ENCODE measurements at regions not wholly inside any gene's neighbourhood (a gene's known extent, or its start where the extent isn't known, plus 50 kb on each side); places are given as distances from the start of the nearest gene placed in this dataset.

DNA sequence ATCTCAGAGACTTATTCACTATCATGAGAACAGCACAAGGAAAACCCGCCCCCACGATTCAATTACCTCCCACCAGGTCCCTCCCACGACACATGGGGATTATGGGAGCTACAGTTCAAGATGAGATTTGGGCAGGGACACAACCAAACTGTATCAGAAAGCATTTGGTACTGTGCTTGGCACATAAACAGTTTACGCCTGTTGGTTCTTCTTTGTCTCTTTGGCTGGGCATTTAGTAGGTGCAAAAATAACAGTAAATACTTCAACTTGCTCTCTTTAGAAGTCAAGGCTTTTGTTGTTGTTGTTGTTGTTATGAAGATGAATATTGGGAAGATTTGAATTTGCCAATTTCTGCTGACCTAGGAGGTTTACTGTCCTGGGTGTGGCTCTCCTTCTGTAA, 175.4 kb upstream of the IGSF21 start:
- DNase-seq (ENCODE audit: low spot score) = no peak

DNA sequence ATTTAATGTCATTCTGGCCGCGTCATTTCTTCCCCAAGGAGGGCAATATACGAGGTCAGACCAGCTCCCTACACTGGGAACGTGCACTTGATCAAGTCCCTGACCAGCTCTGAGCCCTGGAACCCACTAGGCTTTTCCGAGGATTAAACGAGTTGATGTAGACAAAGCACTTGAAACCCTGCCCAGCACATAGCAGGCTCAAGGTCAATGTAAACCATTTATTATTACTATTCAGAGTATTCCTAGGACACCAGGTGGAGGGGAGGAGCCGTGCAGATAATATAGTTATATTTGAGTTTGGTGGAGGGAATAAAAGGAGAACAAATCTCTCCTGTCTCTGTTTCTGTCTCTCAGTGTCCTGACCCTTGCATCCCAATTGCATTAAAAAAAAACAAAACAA, 174.1 kb upstream of the IGSF21 start:
- DNase-seq (ENCODE audit: low spot score) = no peak

DNA sequence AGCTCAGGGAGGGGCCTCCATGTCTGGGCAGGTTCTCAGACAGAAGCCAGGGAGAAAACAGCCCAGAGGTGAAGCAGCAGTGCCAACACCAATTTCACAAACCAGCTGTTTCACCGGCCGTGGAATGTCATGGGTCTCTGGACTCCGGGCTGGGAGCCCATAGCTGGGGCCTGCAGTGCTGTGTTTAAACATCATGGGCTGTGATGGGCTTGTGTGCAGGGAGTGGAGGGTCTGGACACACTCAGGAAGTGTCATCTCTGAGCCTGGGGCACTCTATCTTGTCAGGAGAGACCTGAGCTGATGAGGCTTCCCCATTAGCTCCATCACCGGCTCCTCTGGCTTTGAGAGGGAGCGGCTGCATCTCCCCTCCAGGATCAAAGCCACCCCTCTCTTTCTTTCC, 173.6 kb upstream of the IGSF21 start:
- no peak for DNase-seq (ENCODE audit: low spot score)

DNA sequence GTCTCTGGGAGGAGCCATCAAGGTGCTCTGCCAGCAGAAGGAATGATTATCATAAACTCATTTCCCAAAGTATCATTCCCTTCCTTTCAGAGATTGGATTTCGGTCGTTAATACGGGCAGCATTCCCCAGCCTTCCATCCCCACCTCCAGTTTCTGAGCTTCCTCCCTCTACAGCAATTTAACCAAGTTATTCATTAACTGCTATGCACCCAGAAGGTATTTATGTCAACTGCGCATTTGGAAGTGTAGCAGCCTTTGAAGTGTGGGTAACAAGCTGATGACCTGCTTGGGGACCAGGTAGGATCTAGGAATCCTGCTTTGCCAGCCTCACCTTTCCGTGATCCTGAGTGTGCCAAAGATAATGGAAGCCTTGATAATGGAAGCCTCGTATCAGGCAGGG, 172.4 kb upstream of the IGSF21 start:
- no peak for DNase-seq (ENCODE audit: low spot score)

DNA sequence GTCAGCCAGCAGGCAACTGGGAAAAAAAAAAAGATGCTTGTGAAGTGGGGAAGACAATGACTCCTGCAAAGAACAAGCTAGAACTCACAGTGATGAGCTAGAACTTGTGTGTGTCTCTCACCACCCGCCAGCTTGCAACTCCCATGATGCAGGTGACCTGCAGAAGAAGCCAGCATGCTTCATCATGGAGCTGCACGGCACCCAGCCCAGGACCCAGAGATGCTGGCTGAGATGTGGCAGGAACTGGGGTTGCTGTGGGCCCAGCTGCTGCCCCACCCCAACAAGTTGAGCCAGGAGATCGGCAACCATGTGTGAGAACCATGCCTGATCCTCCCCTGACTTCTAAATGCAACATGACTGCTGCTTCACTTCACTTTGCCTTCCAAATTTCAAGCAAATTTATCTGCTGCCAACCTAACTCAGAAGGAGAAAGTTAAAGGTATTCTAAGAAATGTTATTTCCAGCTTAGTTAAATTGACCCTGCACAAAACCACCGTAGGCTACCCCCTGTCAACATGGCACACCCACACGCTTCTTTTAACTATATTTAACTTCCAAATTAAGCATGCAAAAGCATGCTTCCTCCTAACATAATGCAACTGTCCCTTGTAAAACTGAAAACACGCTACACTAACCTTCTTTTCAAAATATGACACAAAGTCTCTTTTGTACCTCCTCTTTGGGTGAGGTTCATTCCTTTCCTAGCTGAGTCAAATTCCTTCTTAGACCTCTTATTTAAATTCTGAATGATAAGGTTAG, 166.0 kb upstream of the IGSF21 start:
- no peak for DNase-seq (ENCODE audit: low spot score)

DNA sequence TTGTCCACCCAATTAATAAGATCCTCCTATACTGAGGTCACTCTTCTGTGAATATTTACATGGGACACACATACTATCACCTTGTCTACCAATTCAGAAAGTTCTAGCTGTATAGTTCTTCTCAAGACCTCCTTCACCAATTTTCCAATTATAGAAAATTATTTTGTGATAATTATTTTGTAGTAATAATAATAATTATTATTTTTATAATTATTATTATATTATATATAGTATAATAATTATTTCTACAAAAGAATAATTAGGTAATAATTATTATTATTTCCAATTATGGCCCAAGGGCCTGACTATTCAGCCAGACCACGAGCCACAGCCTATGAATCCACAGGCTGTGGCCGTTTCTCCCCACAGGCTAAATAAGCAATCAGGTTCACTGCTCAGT, 164.1 kb upstream of the IGSF21 start:
- no peak for DNase-seq (ENCODE audit: low spot score)

DNA sequence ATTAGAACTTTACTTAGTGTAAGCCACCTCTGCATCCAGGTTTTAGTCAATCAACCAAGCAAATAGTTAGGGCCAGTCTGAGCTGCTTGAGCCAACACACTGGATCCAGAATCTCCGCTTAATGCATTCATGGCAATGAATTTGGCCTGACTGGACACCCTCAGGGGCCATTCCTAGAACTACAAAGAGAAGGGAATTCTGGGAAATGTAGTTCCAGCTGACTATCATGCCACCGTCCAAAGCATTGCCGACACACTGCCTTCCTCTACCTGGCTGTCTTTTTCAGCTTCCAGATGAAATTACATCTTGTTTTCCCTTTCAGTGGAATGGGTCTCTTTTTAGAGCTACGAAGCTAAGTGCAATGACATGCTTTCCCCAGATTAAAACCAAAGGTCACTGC, 163.0 kb upstream of the IGSF21 start:
- DNase-seq (ENCODE audit: low spot score) = no peak

DNA sequence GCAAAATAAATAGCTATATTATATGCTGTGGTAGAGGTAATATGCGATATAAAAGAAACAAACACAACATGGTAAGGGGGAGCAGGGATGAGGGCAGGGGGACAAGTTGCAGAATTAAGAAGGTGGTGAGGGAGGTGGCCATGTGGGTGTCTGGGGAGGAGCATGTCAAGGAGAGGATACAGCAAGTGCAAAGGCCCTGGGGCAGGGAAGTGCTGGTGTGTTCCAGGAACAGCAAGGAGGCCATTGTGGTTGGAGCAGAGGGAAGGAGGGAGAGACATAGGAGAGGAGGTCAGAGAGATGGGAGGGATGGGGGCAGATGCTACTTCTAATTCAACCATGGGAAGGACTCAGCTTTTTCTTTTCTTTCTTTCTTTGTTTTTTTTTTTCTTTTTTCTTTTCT, 161.2 kb upstream of the IGSF21 start:
- DNase-seq (ENCODE audit: low spot score) = no peak

DNA sequence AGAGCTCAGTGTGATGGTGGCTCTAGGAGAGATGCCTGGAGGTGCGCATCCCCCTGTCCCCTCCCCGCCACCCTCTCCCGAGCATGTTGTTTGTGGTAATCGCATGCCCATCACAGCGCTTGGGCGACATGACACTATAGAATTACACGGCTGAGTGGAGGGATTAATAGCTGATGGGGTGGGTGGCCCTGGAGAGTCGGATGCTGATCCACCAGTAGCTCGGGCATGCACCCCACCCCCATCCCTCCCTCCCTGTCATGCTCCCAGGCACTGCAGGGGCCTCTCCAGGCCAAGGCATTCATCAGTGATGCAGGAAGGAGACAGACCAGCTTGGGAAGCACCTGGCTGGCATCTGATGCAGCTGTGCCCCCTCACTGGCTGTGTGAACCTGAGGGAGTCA, 159.0 kb upstream of the IGSF21 start:
- DNase-seq (ENCODE audit: low spot score) = no peak

DNA sequence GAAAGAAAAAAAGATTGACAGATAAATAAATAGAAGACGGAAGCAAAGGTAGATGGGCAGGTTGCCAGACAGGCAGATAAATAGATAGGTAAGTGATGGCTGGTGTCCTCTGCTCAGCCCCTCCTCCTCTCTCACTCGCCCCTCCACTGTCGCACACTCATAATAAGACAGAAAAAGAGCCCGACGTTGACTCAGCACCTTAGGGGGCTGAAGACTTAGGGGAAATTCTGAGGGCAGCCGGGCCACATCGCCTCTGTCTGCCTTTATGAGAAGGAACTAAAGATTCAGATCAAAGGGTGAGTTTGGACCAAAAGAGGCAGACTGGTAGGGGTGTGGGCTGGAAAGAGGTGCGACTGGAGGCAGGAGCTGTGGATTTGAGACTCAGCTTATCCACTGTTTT, 158.1 kb upstream of the IGSF21 start:
- no peak for DNase-seq (ENCODE audit: low spot score)

DNA sequence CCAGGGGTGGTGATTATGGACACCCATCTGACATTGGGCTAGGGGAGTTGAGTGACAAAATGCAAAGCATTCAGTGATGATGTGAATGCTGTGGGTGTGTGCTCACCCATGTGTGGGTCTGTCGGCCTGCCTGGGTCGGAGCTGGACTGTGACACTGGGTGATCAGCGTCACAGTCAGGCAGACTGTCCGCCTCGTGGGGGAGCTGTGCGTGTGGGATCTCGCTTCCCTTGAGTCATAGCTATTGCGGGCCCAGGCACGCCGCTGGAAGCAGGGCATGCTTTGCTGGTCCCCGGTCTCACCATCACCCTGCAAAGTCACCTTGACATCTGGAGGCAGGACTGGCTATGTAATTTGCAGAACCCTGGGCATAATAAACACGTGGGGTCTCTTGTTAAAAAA, 156.9 kb upstream of the IGSF21 start:
- no peak for DNase-seq (ENCODE audit: low spot score)

DNA sequence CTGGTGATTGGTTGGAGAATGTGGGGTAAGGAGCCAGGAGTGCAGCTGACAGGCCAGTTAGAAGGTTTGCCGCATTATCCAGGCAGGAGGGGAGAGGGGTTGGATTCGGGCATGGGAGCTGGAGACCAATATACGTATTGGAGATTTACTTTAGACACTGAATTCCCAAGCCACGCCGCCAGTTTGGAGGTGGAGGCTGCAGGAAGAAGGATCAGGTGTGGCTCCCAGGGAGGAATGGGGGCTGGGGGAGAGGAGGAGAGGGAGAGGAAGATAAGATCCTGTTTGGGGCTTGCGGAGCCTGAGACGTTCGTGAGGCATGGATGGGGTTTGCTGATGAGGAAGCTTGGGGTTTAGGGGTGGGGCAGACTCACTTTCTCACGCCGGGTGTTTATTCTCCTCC, 155.1 kb upstream of the IGSF21 start:
- DNase-seq (ENCODE audit: low spot score) = no peak

DNA sequence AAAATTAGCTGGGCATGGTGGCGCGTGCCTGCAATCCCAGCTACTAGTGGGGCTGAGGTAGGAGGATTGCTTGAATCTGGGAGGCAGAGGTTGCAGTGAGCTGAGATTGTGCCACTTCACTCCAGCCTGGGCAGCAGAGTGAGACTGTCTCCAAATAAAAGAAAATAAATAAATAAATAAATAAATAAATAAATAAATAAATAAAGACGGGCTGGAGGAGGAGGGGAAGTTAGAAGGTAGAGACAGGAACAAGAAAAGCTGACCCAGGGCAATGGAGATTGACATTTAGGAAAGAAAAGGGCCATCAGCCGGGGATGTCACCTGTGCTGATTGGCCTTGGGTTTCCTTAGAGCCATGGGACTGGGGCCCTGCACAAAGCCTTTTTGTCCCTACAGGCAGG, 153.7 kb upstream of the IGSF21 start:
- DNase-seq (ENCODE audit: low spot score) = no peak

DNA sequence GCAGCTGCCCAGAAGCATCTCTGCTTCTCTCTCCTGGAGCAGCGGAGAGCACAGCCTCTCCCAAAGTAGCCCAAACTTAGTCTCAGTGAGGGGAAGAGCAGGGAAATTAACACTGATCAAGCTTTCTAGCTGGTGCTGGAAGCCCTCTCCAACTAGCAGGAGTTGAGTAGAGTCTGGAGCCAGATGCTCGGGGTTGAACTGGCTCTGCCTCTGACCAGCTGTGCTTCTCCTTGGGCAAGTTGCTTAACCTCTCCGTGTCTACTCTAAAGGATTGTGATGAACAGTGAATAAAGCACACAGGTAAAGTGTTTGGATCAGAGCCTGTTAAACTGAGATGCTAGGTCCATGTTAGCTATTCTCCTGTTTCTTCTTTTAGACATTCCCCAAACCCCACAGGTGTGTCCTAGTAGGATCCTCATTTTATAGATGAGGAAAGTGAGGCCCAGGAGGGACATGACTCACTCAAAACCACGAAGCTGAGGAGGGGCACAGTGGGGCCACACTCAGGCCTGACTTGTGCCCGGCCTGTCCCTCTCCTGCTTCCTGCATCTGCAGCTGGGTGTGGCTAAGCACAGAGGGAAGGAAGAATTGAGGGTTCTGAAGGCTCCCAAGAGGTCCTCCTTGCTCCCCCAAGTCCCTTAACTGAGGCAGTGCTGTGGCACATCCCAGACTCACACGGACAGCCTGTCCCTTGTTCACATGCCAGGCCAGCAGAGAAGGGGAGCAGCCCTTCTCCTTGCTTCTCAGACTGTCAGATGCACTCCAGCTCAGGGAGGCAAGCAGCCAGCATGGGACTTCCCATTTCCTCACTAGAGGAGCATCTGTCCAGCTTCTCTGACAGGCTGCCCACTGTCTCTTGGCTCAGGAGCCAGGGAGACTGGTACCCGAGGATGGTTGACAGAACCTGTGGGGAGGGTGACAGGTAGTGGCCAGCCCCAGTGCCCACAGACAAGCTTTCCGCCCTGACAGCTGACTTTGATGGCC, 152.0 kb upstream of the IGSF21 start:
- DNase-seq (ENCODE audit: low spot score) = no peak

DNA sequence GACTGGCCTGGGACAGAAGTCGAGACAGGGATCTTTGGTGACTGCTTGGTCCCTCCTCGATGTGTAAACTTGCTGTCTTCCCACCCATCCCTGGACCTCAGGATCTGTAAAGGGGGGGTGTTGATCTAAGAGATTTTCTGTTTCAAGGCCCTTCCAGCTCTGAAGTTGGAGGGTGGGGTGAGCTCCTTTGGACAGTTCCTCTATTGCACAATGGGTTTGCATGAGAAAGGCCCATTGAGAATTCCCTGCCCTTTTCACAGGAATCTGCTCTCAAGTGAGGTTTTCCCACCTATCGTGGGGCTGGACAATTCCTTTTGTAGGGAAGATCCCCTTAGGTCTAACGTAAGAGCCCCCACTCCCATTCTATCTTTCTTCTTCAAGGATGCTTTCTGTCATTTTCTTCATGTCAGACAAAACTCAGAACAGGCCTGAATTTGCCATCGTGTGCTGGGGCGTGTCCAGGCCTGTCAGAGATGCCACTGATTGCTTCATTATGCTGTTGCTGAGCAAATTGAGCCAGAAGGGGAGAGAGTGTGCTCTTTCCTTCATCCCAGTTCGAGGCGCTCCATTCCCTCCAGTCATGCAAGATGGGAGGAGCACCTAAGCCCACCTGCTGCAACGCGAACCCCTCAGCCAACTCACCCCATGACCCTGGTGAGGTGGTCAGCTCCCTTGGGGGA, 149.9 kb upstream of the IGSF21 start:
- DNase-seq (ENCODE audit: low spot score) = no peak

DNA sequence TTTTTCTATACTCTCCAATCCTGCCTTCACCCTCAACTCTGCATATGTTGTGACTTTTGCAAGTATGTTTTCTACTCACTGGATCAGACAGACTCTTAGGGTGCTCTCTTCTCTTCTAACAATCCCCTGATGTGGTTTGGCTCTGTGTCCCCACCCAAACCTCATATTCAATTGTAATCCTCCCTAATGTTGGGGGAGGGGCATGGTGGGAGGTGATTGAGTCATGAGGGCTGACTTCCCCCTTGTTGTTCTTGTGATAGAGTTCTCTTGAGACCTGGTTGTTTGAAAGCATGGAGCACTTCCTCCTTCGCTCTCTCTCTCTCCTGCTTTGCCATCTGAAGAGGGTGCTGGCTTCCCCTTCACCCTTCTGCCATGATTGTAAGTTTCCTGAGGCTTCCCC, 148.9 kb upstream of the IGSF21 start:
- DNase-seq (ENCODE audit: low spot score) = no peak

DNA sequence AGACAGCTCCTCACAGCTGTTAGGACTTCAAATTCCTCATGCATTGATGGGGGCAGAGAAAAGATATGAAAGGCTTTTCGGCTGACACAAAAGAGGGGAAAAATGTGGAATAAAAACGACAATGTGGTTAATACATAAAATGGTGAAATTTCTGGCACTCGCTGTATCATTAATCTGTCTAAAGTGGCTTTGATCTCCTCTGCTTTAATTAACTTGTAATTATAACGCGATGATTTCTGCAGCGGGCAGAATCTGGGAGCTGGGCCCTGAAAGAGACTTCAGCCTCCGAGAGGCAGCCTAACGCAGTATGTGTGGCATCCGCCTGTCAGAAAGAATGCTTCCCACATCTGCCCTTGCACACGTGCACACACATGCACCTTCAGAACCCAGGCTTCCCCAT, 144.1 kb upstream of the IGSF21 start:
- no peak for DNase-seq (ENCODE audit: low spot score)

DNA sequence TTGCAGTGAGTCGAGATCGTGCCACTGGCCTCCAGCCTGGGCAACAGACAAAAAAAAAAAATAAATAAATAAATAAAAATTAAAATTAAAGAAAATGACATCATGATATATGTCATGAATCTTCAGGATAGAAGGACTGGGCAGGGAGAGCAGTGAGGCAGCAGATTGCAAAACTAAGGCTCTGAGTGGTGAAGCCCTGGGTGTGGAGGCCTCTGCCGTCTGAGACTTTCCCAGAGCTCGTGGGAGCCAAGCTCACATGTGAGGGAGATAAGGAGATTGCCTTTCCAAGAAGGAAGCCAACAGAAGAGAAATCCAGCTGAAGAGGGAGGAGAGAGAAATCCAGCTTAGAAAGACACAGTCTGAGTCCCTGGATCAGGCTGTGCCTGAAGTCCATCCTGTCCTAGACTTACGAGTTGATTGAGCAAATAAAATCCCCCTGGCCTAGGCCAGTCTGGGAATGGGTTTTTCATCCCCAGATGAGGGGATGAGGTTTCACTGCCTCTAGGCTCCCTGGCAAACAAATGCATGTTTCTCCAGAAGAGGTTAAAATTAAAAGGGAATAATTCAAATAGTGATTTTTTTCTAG, 142.0 kb upstream of the IGSF21 start:
- no peak for DNase-seq (ENCODE audit: low spot score)

DNA sequence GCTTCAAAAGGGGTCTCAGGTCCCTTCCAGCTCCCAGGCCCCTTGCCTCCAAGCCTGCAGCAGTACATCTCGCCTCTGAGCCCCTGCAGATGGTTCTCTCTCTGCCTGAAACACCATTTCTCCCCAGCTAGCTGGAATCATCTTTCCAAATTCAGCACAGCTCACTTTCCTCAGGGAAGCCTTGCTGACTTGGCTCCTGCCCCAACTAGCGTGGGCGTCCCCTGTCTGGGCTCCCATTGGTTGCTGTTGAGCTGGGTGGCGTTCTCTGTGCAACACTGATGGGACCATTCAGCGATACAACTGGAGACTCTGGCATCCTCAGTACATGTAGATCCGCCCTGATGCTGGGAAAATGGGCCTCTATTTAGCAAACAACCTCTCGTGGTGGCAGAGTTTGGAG, 141.3 kb upstream of the IGSF21 start:
- DNase-seq (ENCODE audit: low spot score) = no peak

DNA sequence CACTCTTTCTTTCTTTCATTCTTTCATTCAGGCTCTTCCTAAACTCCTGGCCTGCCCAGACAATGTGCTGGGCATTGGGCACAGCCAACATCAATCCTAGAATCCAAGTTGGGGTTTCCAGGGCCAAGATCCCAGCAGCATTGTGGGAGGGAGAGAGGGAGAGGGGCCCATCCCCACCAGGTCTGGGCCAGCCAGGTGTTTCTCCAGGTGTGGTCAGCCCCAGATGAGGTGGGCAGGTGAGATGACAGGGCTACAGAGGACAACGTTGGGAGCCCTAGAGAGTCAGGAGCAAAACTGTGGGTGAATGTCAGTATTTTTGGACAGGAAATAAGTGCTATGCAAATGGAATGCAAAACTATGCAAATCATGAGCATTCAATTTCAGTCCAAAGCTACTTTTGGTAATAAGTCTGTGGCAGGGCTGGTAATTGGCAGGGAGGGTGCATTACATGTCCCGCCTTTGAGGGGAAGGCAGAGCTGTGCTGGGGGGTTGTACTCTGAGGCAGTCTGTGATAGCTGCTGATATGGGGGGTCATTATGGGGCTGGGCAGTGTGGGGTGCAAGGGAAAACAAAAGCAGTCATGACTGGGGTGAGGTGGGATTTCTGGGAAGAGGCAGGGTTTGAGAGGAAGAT, 139.9 kb upstream of the IGSF21 start:
- no peak for DNase-seq (ENCODE audit: low spot score)

DNA sequence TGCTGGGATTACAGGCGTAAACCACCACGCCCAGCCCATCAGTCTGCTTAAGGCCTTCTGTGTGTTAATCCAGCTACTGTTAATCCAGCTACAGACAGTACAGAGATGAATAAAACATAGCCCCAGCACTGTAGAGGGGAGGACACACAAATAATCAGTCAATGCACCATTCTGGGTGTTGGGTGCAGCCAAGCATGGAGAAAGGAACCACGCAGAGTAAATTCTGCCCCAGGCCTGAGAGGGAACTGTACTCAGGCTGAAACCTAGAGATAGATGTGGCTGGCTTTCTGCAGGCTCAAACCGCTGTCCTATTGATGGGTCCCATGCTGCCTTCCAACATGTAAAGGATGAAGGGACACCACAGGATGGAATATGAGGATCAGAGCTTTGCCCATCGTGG, 136.8 kb upstream of the IGSF21 start:
- DNase-seq (ENCODE audit: low spot score) = no peak

DNA sequence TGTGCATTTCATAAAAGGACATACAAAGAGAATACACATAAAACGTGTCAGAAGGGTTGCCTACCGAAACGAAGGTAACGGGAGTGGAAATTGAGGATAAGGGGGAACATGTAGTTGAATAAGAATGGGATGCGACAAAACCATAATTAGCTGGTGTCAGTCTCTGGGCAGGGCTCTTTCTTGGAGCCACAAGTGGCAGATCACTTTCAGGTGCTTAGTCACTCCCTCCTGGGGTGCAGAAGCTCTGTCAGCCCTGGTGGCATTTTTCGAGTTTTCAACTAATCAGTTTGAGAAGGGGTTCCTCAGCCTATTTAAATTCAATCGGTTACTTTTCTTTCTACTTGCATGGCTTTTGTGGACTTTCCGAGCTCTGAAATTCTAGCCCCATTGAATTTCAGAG, 133.9 kb upstream of the IGSF21 start:
- DNase-seq (ENCODE audit: low spot score) = no peak
